Caco-2 (cell line): ENCODE measurements at regions not wholly inside any gene's neighbourhood (a gene's known extent, or its start where the extent isn't known, plus 50 kb on each side); places are given as distances from the start of the nearest gene placed in this dataset.
A peak's percentile ranks its signal among the peaks of the same experiment; 100 is the strongest.

Experiments used
- BruUV-seq: library from RNA; stranded (reverse); fragments of 400-500 nt; replicated peaks from 2 replicates; lab custom pipeline; 2021; lab: Mats Ljungman, UMichigan
- CTCF ChIA-PET: fragments of 300-600 bp; sonication (Branson Sonifier 250); formaldehyde crosslinking; loops from one replicate; lab custom pipeline; 2022; ENCODE audit warnings: antibody characterized with exemption; lab: Charles Lee
- POLR2A ChIA-PET: fragments of 300-600 bp; sonication (Branson Sonifier 250); formaldehyde crosslinking; loops from one replicate; lab custom pipeline; 2022; ENCODE audit warnings: antibody characterized with exemption; lab: Charles Lee
- DNase-seq, 2 experiments: peaks; one replicate each; pipeline versions ENCODE4 v3.0.0 to v3.0.0-alpha.2; 2020 to 2022
- H3K27me3 ChIP-seq: replicated peaks from 2 replicates; pipeline ENCODE4 v1.6.0; 2011; ENCODE audit warnings: low read length; ENCODE audit not compliant: control insufficient read depth, insufficient read depth
- H3K36me3 ChIP-seq: 2 replicates; pipeline ENCODE4 v1.5.1; 2011; ENCODE audit warnings: low read length; ENCODE audit not compliant: control insufficient read depth, insufficient read depth
- H3K4me1 ChIP-seq: fragments of 250-450 bp; sonication (Bioruptor Pico); 2 replicates; pipeline ENCODE4 v1.5.1; 2020; ENCODE audit warnings: mild to moderate bottlenecking
- H3K4me3 ChIP-seq: 2 replicates; pipeline ENCODE4 v1.5.1; 2011; ENCODE audit warnings: low read depth, mild to moderate bottlenecking, control low read depth, low read length
- H3K9me3 ChIP-seq: fragments of 250-450 bp; sonication (Bioruptor Pico); 2 replicates; pipeline ENCODE4 v1.5.1; 2020; ENCODE audit warnings: mild to moderate bottlenecking, moderate library complexity
- H3K27ac Mint-ChIP-seq: one replicate; pipeline ENCODE4 v1.8.0; 2022; ENCODE audit warnings: mixed read lengths; ENCODE audit not compliant: unreplicated experiment
- H3K27me3 Mint-ChIP-seq: one replicate; pipeline ENCODE4 v1.8.0; 2022; ENCODE audit warnings: mixed read lengths; ENCODE audit not compliant: insufficient read depth, unreplicated experiment
- H3K36me3 Mint-ChIP-seq: one replicate; pipeline ENCODE4 v1.8.0; 2022; ENCODE audit warnings: mild to moderate bottlenecking, mixed read lengths; ENCODE audit not compliant: insufficient read depth, unreplicated experiment
- H3K4me1 Mint-ChIP-seq: one replicate; pipeline ENCODE4 v1.8.0; 2022; ENCODE audit warnings: low read depth, mixed read lengths; ENCODE audit not compliant: unreplicated experiment
- H3K4me3 Mint-ChIP-seq: one replicate; pipeline ENCODE4 v1.8.0; 2022; ENCODE audit warnings: mild to moderate bottlenecking, moderate library complexity, mixed read lengths; ENCODE audit not compliant: unreplicated experiment
- H3K9me3 Mint-ChIP-seq: one replicate; pipeline ENCODE4 v1.8.0; 2022; ENCODE audit warnings: mixed read lengths; ENCODE audit not compliant: unreplicated experiment
- CTCF ChIP-seq, 2 experiments: fragments of 200-600 bp in 1 of 2; IDR thresholded peaks; 1 replicate in 1 of 2; 2 replicates in 1 of 2; pipeline versions ENCODE4 v1.5.1 to v1.8.0; 2011 to 2022; ENCODE audit warnings: antibody characterized with exemption in 1 of 2, control low read depth in 1 of 2, inconsistent platforms in 1 of 2, low read depth in 1 of 2, low read length in 1 of 2, mild to moderate bottlenecking in 1 of 2, moderate library complexity in 1 of 2; ENCODE audit not compliant: insufficient read depth in 1 of 2, severe bottlenecking in 1 of 2, unreplicated experiment in 1 of 2
- intact Hi-C: fragments of 100-400 bp; cut with micrococcal nuclease; formaldehyde crosslinking; loops from one replicate; pipeline ENCODE4 v1.10.0; 2022; ENCODE audit not compliant: unreplicated experiment

- POLR2A ChIA-PET: no interaction called here
- H3K27ac Mint-ChIP-seq: no peak overlapping the region
- CTCF ChIA-PET: no interaction called here
- peaks cover 11% of the 10 kb centered on the region for H3K27me3 Mint-ChIP-seq
- peak overlapping the region; percentile 4 for H3K4me3 Mint-ChIP-seq
- no peaks in the 10 kb centered on the region for H3K36me3 Mint-ChIP-seq
- no peaks in the 10 kb centered on the region for H3K4me1 Mint-ChIP-seq
- Histone ChIP-seq H3K27me3 (no peaks in the 10 kb centered on the region; the same call in 1 of the 2 replicates), H3K4me3 (no peak overlapping the region), H3K4me1 (no peaks in the 10 kb centered on the region), H3K36me3 (no peaks in the 10 kb centered on the region), H3K9me3 (peaks cover 4% of the 10 kb centered on the region; the same call in 1 of the 2 replicates)
- peak in 1 of 2 experiments; percentile 11 for DNase-seq
- BruUV-seq: no TSS peak
- intact Hi-C loops: no loop called here
- TF ChIP-seq CTCF (IDR thresholded peaks at IDR 0.05; ENCODE audit: insufficient read depth in 1 of 2, low read depth in 1 of 2, low read length in 1 of 2, severe bottlenecking in 1 of 2, unreplicated experiment in 1 of 2): no peak
- H3K9me3 Mint-ChIP-seq: no peaks in the 10 kb centered on the region
These were observed 90.3 kb downstream of the BLID start for GRCh38 chr11:122025757-122026156.

- H3K4me3 ChIP-seq: no peak overlapping the region
- DNase-seq: no peak
- H3K9me3 ChIP-seq: peaks cover 4% of the 10 kb centered on the region; the same call in 1 of the 2 replicates
- Mint-ChIP-seq H3K27ac (no peak overlapping the region), H3K4me1 (no peaks in the 10 kb centered on the region), H3K36me3 (no peaks in the 10 kb centered on the region), H3K4me3 (no peak overlapping the region), H3K9me3 (no peaks in the 10 kb centered on the region), H3K27me3 (peaks cover 11% of the 10 kb centered on the region)
- ChIA-PET CTCF (no interaction called here), POLR2A (no interaction called here)
- H3K27me3 ChIP-seq: no peaks in the 10 kb centered on the region; the same call in 1 of the 2 replicates
- intact Hi-C loops: loop anchor here (5.0 kb wide), 1 partner anchor 367 kb away; no protein-coding TSS in a partner anchor
- no TSS peak for BruUV-seq
- TF ChIP-seq CTCF (IDR thresholded peaks at IDR 0.05; ENCODE audit: insufficient read depth in 1 of 2, low read depth in 1 of 2, low read length in 1 of 2, severe bottlenecking in 1 of 2, unreplicated experiment in 1 of 2): no peak
- no peaks in the 10 kb centered on the region for H3K36me3 ChIP-seq
- no peaks in the 10 kb centered on the region for H3K4me1 ChIP-seq
These were observed 91.7 kb downstream of the BLID start for GRCh38 chr11:122024278-122024677.

GRCh38 chr11:122023614-122024250 lies 92.3 kb downstream of the BLID start:
- no peak overlapping the region for H3K4me3 ChIP-seq
- H3K9me3 ChIP-seq: peaks cover 4% of the 10 kb centered on the region; the same call in 1 of the 2 replicates
- no peak for TF ChIP-seq CTCF (IDR thresholded peaks at IDR 0.05; ENCODE audit: insufficient read depth in 1 of 2, low read depth in 1 of 2, low read length in 1 of 2, severe bottlenecking in 1 of 2, unreplicated experiment in 1 of 2)
- BruUV-seq: no TSS peak
- intact Hi-C loops: loop anchor here (5.0 kb wide), 1 partner anchor 366 kb away; no protein-coding TSS in a partner anchor
- Mint-ChIP-seq H3K9me3 (no peaks in the 10 kb centered on the region), H3K27ac (no peak overlapping the region), H3K36me3 (no peaks in the 10 kb centered on the region), H3K4me3 (no peak overlapping the region), H3K4me1 (no peaks in the 10 kb centered on the region), H3K27me3 (peaks cover 11% of the 10 kb centered on the region)
- POLR2A ChIA-PET: no interaction called here
- no peaks in the 10 kb centered on the region; the same call in 1 of the 2 replicates for H3K27me3 ChIP-seq
- CTCF ChIA-PET: no interaction called here
- no peaks in the 10 kb centered on the region for H3K36me3 ChIP-seq
- H3K4me1 ChIP-seq: no peaks in the 10 kb centered on the region
- no peak for DNase-seq
